ENCODE measurements at regions not wholly inside any gene's neighbourhood (a gene's known extent, or its start where the extent isn't known, plus 50 kb on each side); places are given as distances from the start of the nearest gene placed in this dataset.
A peak's percentile ranks its signal among the peaks of the same experiment; 100 is the strongest.

- Histone ChIP-seq H3K4me3 (ENCODE audit: low read depth, low read length) (no peak overlapping the region), H3K27me3 (ENCODE audit: control insufficient read depth, insufficient read depth, low read length) (no peaks in the 10 kb centered on the region), H3K36me3 (ENCODE audit: control insufficient read depth, insufficient read depth, low read length) (no peaks in the 10 kb centered on the region)
- TF ChIP-seq CTCF (IDR thresholded peaks at IDR 0.05; ENCODE audit: insufficient read depth, low read length, poor library complexity, severe bottlenecking): no peak
- no peak for DNase-seq (ENCODE audit: low read depth)
Observed at GRCh38 chr18:30929718-30930117, 112.8 kb downstream of the DSC3 start.

- TF ChIP-seq CTCF (IDR thresholded peaks at IDR 0.05; ENCODE audit: insufficient read depth, low read length, poor library complexity, severe bottlenecking): no peak
- Histone ChIP-seq H3K4me3 (ENCODE audit: low read depth, low read length) (no peak overlapping the region), H3K27me3 (ENCODE audit: control insufficient read depth, insufficient read depth, low read length) (no peaks in the 10 kb centered on the region), H3K36me3 (ENCODE audit: control insufficient read depth, insufficient read depth, low read length) (no peaks in the 10 kb centered on the region)
- DNase-seq (ENCODE audit: low read depth): no peak
Observed at GRCh38 chr18:30929065-30929464, 113.5 kb downstream of the DSC3 start.

GRCh38 chr18:30927517-30928075, 114.9 kb downstream of the DSC3 start:
- Histone ChIP-seq H3K27me3 (ENCODE audit: control insufficient read depth, insufficient read depth, low read length) (no peaks in the 10 kb centered on the region), H3K36me3 (ENCODE audit: control insufficient read depth, insufficient read depth, low read length) (no peaks in the 10 kb centered on the region), H3K4me3 (ENCODE audit: low read depth, low read length) (no peak overlapping the region)
- no peak for TF ChIP-seq CTCF (IDR thresholded peaks at IDR 0.05; ENCODE audit: insufficient read depth, low read length, poor library complexity, severe bottlenecking)
- no peak for DNase-seq (ENCODE audit: low read depth)

GRCh38 chr18:30927042-30927441, 115.5 kb downstream of the DSC3 start:
- Histone ChIP-seq H3K4me3 (ENCODE audit: low read depth, low read length) (no peak overlapping the region), H3K27me3 (ENCODE audit: control insufficient read depth, insufficient read depth, low read length) (no peaks in the 10 kb centered on the region), H3K36me3 (ENCODE audit: control insufficient read depth, insufficient read depth, low read length) (no peaks in the 10 kb centered on the region)
- DNase-seq (ENCODE audit: low read depth): no peak
- TF ChIP-seq CTCF (IDR thresholded peaks at IDR 0.05; ENCODE audit: insufficient read depth, low read length, poor library complexity, severe bottlenecking): no peak

- Histone ChIP-seq H3K27me3 (ENCODE audit: control insufficient read depth, insufficient read depth, low read length) (no peaks in the 10 kb centered on the region), H3K36me3 (ENCODE audit: control insufficient read depth, insufficient read depth, low read length) (no peaks in the 10 kb centered on the region), H3K4me3 (ENCODE audit: low read depth, low read length) (no peak overlapping the region)
- no peak for DNase-seq (ENCODE audit: low read depth)
- no peak for TF ChIP-seq CTCF (IDR thresholded peaks at IDR 0.05; ENCODE audit: insufficient read depth, low read length, poor library complexity, severe bottlenecking)
Observed at GRCh38 chr18:30925795-30926194, 116.7 kb downstream of the DSC3 start.

GRCh38 chr18:30920757-30921156, 121.8 kb downstream of the DSC3 start:
- no peaks in the 10 kb centered on the region for H3K27me3 ChIP-seq (ENCODE audit: control insufficient read depth, insufficient read depth, low read length)
- no peak overlapping the region for H3K4me3 ChIP-seq (ENCODE audit: low read depth, low read length)
- no peaks in the 10 kb centered on the region for H3K36me3 ChIP-seq (ENCODE audit: control insufficient read depth, insufficient read depth, low read length)
- peak; percentile 10 for DNase-seq (ENCODE audit: low read depth)
- TF ChIP-seq CTCF (IDR thresholded peaks at IDR 0.05; ENCODE audit: insufficient read depth, low read length, poor library complexity, severe bottlenecking): no peak
